ENCODE measurements at regions not wholly inside any gene's neighbourhood (a gene's known extent, or its start where the extent isn't known, plus 50 kb on each side); places are given as distances from the start of the nearest gene placed in this dataset.

- H3K27me3 Mint-ChIP-seq (ENCODE audit: unreplicated experiment), result no peaks in the 10 kb centered on the region
- no peak overlapping the region for H3K27ac Mint-ChIP-seq (ENCODE audit: unreplicated experiment)
- H3K4me1 Mint-ChIP-seq (ENCODE audit: unreplicated experiment), result no peaks in the 10 kb centered on the region
- TF ChIP-seq CTCF (IDR thresholded peaks at IDR 0.05), result no peak
- H3K4me3 Mint-ChIP-seq (ENCODE audit: unreplicated experiment), result no peak overlapping the region
- no peaks in the 10 kb centered on the region for H3K36me3 Mint-ChIP-seq (ENCODE audit: unreplicated experiment)
- DNase-seq (ENCODE audit: extremely low spot score, unreplicated experiment), result peak; percentile 46
- H3K9me3 Mint-ChIP-seq (ENCODE audit: unreplicated experiment), result no peaks in the 10 kb centered on the region
Measured at GRCh38 chr20:60242836-60243505, 284.7 kb downstream of the CDH26 start.

GRCh38 chr20:60244373-60245146, 286.3 kb downstream of the CDH26 start:
- Mint-ChIP-seq H3K27me3 (ENCODE audit: unreplicated experiment) (no peaks in the 10 kb centered on the region), H3K4me1 (ENCODE audit: unreplicated experiment) (peaks cover 5% of the 10 kb centered on the region), H3K27ac (ENCODE audit: unreplicated experiment) (no peak overlapping the region), H3K36me3 (ENCODE audit: unreplicated experiment) (no peaks in the 10 kb centered on the region), H3K4me3 (ENCODE audit: unreplicated experiment) (no peak overlapping the region), H3K9me3 (ENCODE audit: unreplicated experiment) (no peaks in the 10 kb centered on the region)
- no peak for TF ChIP-seq CTCF (IDR thresholded peaks at IDR 0.05)
- no peak for DNase-seq (ENCODE audit: extremely low spot score, unreplicated experiment)

GRCh38 chr20:60246751-60247150, 288.5 kb downstream of the CDH26 start:
- H3K36me3 Mint-ChIP-seq (ENCODE audit: unreplicated experiment), result no peaks in the 10 kb centered on the region
- H3K9me3 Mint-ChIP-seq (ENCODE audit: unreplicated experiment), result no peaks in the 10 kb centered on the region
- H3K27ac Mint-ChIP-seq (ENCODE audit: unreplicated experiment), result no peak overlapping the region
- DNase-seq (ENCODE audit: extremely low spot score, unreplicated experiment), result no peak
- H3K4me3 Mint-ChIP-seq (ENCODE audit: unreplicated experiment), result no peak overlapping the region
- H3K27me3 Mint-ChIP-seq (ENCODE audit: unreplicated experiment), result no peaks in the 10 kb centered on the region
- no peak for TF ChIP-seq CTCF (IDR thresholded peaks at IDR 0.05)
- peaks cover 11% of the 10 kb centered on the region for H3K4me1 Mint-ChIP-seq (ENCODE audit: unreplicated experiment)

GRCh38 chr20:60249436-60249835, 291.2 kb downstream of the CDH26 start:
- no peaks in the 10 kb centered on the region for H3K27me3 Mint-ChIP-seq (ENCODE audit: unreplicated experiment)
- no peak overlapping the region for H3K4me3 Mint-ChIP-seq (ENCODE audit: unreplicated experiment)
- H3K4me1 Mint-ChIP-seq (ENCODE audit: unreplicated experiment), result peaks cover 11% of the 10 kb centered on the region
- H3K36me3 Mint-ChIP-seq (ENCODE audit: unreplicated experiment), result no peaks in the 10 kb centered on the region
- DNase-seq (ENCODE audit: extremely low spot score, unreplicated experiment), result peak; percentile 75
- H3K9me3 Mint-ChIP-seq (ENCODE audit: unreplicated experiment), result no peaks in the 10 kb centered on the region
- TF ChIP-seq CTCF (IDR thresholded peaks at IDR 0.05), result no peak
- no peak overlapping the region for H3K27ac Mint-ChIP-seq (ENCODE audit: unreplicated experiment)

- no peaks in the 10 kb centered on the region for H3K27me3 Mint-ChIP-seq (ENCODE audit: unreplicated experiment)
- no peak for TF ChIP-seq CTCF (IDR thresholded peaks at IDR 0.05)
- DNase-seq (ENCODE audit: extremely low spot score, unreplicated experiment), result no peak
- H3K27ac Mint-ChIP-seq (ENCODE audit: unreplicated experiment), result no peak overlapping the region
- no peaks in the 10 kb centered on the region for H3K9me3 Mint-ChIP-seq (ENCODE audit: unreplicated experiment)
- H3K36me3 Mint-ChIP-seq (ENCODE audit: unreplicated experiment), result no peaks in the 10 kb centered on the region
- no peak overlapping the region for H3K4me3 Mint-ChIP-seq (ENCODE audit: unreplicated experiment)
- H3K4me1 Mint-ChIP-seq (ENCODE audit: unreplicated experiment), result peaks cover 17% of the 10 kb centered on the region
Measured at GRCh38 chr20:60250251-60250650, 292.0 kb downstream of the CDH26 start.
